Type B pancreatic cell (in vitro differentiated cells): ENCODE measurements at regions not wholly inside any gene's neighbourhood (a gene's known extent, or its start where the extent isn't known, plus 50 kb on each side); places are given as distances from the start of the nearest gene placed in this dataset.

Experiments
- DNase-seq: peaks from one replicate; pipeline ENCODE4 v3.0.0; 2021; ENCODE audit warnings: mixed read lengths; ENCODE audit not compliant: unreplicated experiment; ENCODE audit errors: extremely low spot score
- H3K27ac Mint-ChIP-seq: 2 replicates; pipeline ENCODE4 v1.8.0; 2021; ENCODE audit warnings: mild to moderate bottlenecking, mixed read lengths
- H3K27me3 Mint-ChIP-seq: 2 replicates; pipeline ENCODE4 v1.8.0; 2021; ENCODE audit warnings: mixed read lengths
- H3K36me3 Mint-ChIP-seq: 2 replicates; pipeline ENCODE4 v1.8.0; 2021; ENCODE audit warnings: mixed read lengths
- H3K4me1 Mint-ChIP-seq: one replicate; pipeline ENCODE4 v1.8.0; 2021; ENCODE audit warnings: mixed read lengths; ENCODE audit not compliant: unreplicated experiment
- H3K4me3 Mint-ChIP-seq: 2 replicates; pipeline ENCODE4 v1.8.0; 2021; ENCODE audit warnings: mild to moderate bottlenecking, mixed read lengths
- H3K9me3 Mint-ChIP-seq: 2 replicates; pipeline ENCODE4 v1.8.0; 2021; ENCODE audit warnings: mixed read lengths
- TF ChIP-seq, protein P1 (sequence below): fragments of 200-600 bp; sonication (generic); conservative IDR thresholded peaks from 2 replicates; pipeline ENCODE4 v1.5.0; 2021; ENCODE audit warnings: antibody characterized with exemption, mild to moderate bottlenecking

DNA sequence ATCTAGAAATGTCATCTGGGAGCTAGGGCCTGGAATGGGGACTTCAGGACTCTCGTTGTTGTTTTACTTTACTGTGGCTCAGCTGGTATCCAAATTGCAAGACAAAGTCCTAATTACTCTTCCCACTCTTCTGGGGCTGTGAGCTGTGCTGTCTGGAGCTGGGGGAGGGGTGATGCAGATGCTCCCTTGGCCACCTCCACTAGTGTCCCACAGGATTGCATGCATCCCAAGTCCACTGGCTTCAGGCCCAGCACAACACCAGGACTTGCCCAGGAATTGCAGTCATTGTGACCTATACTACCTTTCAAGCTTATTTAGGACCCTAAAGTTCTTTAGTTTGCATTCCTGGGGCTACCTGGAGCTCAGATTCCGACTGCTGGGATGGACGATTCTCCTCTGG lies 366.1 kb upstream of the FAM47C start:
- H3K27ac Mint-ChIP-seq, result no peak overlapping the region
- H3K36me3 Mint-ChIP-seq, result no peaks in the 10 kb centered on the region
- no peaks in the 10 kb centered on the region for H3K27me3 Mint-ChIP-seq
- no peak overlapping the region for H3K4me3 Mint-ChIP-seq
- TF ChIP-seq, protein P1, sequence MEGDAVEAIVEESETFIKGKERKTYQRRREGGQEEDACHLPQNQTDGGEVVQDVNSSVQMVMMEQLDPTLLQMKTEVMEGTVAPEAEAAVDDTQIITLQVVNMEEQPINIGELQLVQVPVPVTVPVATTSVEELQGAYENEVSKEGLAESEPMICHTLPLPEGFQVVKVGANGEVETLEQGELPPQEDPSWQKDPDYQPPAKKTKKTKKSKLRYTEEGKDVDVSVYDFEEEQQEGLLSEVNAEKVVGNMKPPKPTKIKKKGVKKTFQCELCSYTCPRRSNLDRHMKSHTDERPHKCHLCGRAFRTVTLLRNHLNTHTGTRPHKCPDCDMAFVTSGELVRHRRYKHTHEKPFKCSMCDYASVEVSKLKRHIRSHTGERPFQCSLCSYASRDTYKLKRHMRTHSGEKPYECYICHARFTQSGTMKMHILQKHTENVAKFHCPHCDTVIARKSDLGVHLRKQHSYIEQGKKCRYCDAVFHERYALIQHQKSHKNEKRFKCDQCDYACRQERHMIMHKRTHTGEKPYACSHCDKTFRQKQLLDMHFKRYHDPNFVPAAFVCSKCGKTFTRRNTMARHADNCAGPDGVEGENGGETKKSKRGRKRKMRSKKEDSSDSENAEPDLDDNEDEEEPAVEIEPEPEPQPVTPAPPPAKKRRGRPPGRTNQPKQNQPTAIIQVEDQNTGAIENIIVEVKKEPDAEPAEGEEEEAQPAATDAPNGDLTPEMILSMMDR, result no peak
- H3K4me1 Mint-ChIP-seq, result no peaks in the 10 kb centered on the region
- no peaks in the 10 kb centered on the region for H3K9me3 Mint-ChIP-seq
- DNase-seq, result no peak

DNA sequence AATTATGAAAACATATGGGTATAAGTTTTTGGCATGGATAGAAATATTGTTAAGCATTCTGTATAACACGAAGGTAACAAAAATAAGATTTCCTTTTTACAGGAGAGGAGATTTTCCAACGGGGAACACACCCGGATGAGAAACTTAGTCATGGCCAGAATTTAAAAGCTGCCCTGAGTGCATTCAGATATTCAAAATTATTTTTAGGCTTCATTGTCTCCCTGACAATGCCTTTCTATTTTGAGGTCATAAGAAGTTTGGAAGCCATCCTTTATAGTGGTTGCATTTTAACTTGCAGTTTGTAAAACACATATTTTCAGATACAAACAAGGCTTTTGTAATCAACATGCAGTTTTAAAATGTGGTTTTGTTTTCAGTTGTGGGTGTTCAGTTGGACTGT lies 357.5 kb upstream of the FAM47C start:
- no peaks in the 10 kb centered on the region for H3K36me3 Mint-ChIP-seq
- H3K27me3 Mint-ChIP-seq, result no peaks in the 10 kb centered on the region
- H3K27ac Mint-ChIP-seq, result no peak overlapping the region
- TF ChIP-seq, protein P1, result no peak
- H3K4me3 Mint-ChIP-seq, result no peak overlapping the region
- DNase-seq, result no peak
- no peaks in the 10 kb centered on the region for H3K9me3 Mint-ChIP-seq
- H3K4me1 Mint-ChIP-seq, result no peaks in the 10 kb centered on the region

DNA sequence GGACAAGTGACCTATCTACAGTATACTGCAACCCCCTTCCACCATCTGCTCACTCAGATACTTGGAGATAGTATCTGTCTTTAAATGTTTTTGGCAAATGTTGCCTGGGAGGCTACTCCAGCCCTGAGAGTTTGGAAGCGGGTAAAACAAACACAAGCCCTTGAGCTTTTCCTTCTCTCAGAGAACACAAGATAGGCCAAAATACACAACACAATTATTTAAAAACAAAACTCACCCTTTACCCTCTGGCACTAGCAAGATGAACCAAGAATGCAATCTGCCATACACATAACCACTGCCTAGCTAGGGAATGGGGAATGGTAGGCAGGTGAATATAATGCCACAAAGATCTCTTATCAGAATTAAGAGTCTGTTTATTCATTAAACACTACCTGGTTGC lies 324.7 kb upstream of the FAM47C start:
- no peak for DNase-seq
- H3K4me3 Mint-ChIP-seq, result no peak overlapping the region
- no peaks in the 10 kb centered on the region for H3K36me3 Mint-ChIP-seq
- no peaks in the 10 kb centered on the region for H3K9me3 Mint-ChIP-seq
- H3K4me1 Mint-ChIP-seq, result no peaks in the 10 kb centered on the region
- H3K27me3 Mint-ChIP-seq, result no peaks in the 10 kb centered on the region
- no peak overlapping the region for H3K27ac Mint-ChIP-seq
- TF ChIP-seq, protein P1, result no peak

DNA sequence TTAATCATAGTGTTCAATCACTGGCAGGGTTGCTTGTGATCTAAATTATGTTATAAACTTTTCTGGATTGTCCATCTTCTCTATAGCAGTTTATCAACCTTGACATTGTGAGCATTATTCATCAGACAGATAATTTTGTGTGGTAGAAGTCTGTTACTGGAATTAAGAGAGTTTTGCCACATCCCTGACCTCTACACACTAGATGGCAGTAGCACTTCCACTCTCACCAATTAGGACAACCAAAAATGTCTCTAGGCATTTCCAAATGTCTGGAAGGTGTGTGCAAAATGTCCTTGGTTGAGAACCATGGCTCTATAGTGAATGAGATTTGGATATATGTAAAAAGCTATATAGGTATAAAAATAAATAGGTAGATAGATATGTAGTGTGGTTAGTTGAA lies 324.1 kb upstream of the FAM47C start:
- H3K27me3 Mint-ChIP-seq, result no peaks in the 10 kb centered on the region
- TF ChIP-seq, protein P1, result peak; percentile 16
- no peak for DNase-seq
- H3K36me3 Mint-ChIP-seq, result no peaks in the 10 kb centered on the region
- H3K9me3 Mint-ChIP-seq, result no peaks in the 10 kb centered on the region
- H3K4me1 Mint-ChIP-seq, result no peaks in the 10 kb centered on the region
- H3K4me3 Mint-ChIP-seq, result no peak overlapping the region
- no peak overlapping the region for H3K27ac Mint-ChIP-seq

DNA sequence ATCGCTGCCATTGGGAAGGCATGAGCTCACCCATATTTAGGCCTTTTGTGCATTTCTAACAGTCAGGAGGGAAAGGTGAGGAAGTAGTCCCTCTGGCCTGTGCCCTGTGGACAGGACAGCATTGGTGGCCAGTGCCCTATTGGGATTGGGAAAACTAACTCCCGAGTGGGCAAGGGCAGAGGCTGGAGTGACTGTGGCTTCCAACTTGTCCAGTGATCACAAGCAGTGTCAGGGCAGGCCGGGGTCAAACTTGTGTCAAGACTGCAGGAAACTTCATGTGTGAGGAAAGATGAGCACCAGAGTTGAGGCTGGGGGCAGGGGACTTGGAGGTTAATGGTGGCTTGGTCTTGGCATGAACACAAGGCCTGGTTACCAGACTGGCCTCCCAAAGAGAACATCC lies 286.2 kb upstream of the FAM47C start:
- Mint-ChIP-seq H3K9me3 (no peaks in the 10 kb centered on the region), H3K4me3 (no peak overlapping the region), H3K36me3 (no peaks in the 10 kb centered on the region), H3K27ac (no peak overlapping the region), H3K27me3 (no peaks in the 10 kb centered on the region), H3K4me1 (no peaks in the 10 kb centered on the region)
- TF ChIP-seq, protein P1, result no peak
- DNase-seq, result no peak

DNA sequence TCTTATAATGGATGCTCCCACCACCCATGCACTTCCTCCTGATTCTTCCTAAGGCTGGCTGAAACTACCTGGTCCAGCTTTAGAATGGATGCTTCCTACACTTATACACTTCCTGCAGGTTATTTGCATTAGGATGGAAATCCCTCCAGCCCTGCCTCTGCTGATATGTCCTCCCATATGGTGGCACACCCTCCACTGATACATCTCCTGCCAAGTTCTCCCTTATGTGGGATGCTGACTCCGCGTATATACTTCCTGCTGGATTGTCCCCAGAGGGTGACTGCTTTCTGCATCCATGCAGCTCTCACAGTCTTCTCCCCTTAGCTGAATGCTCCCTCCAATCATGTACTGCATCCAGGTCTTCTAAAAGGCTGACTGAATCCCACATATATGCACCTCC lies 254.6 kb upstream of the FAM47C start:
- Mint-ChIP-seq H3K4me3 (no peak overlapping the region), H3K36me3 (no peaks in the 10 kb centered on the region), H3K9me3 (no peaks in the 10 kb centered on the region), H3K27ac (no peak overlapping the region), H3K4me1 (no peaks in the 10 kb centered on the region), H3K27me3 (no peaks in the 10 kb centered on the region)
- no peak for DNase-seq
- TF ChIP-seq, protein P1, result no peak
